NB4 (cell line): ENCODE measurements at regions not wholly inside any gene's neighbourhood (a gene's known extent, or its start where the extent isn't known, plus 50 kb on each side); places are given as distances from the start of the nearest gene placed in this dataset.

Source experiments
- MYC ChIP-seq: IDR thresholded peaks from 2 replicates; pipeline ENCODE4 v1.6.1; 2011; ENCODE audit warnings: low read depth, low read length
- POLR2A ChIP-seq: IDR thresholded peaks from 2 replicates; pipeline ENCODE4 v1.6.1; 2011; ENCODE audit warnings: mild to moderate bottlenecking; ENCODE audit not compliant: insufficient read length; ENCODE audit errors: extremely low read depth
- TF ChIP-seq, protein P1 (sequence below): IDR thresholded peaks from one replicate; pipeline ENCODE4 v1.5.1; 2012; ENCODE audit warnings: low read depth, low read length
- TF ChIP-seq, protein P2 (sequence below): IDR thresholded peaks from 2 replicates; pipeline ENCODE4 v1.6.1; 2011; ENCODE audit warnings: low read depth, low read length

DNA sequence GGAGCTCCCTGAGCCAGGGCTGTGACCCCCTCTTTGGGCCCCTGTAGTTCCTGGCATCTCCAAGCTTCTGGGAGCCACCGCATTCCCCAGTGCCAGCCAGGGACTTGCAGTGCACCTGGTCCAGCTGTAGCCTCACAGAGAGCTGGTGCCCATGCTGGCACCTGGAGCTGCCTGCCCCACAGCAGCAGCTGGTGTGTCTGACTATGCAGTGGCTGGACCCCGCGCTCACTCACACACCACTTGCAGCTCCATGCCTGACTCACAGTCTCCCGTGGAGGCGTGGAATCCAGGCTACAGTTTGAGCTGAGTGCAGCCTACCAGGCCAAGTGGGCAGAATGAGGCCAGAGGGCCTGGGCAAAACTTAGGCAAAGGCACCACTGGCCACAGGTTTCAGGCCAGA, 102.2 kb upstream of the NAMPT start:
- no peak for TF ChIP-seq POLR2A
- TF ChIP-seq, protein P1, sequence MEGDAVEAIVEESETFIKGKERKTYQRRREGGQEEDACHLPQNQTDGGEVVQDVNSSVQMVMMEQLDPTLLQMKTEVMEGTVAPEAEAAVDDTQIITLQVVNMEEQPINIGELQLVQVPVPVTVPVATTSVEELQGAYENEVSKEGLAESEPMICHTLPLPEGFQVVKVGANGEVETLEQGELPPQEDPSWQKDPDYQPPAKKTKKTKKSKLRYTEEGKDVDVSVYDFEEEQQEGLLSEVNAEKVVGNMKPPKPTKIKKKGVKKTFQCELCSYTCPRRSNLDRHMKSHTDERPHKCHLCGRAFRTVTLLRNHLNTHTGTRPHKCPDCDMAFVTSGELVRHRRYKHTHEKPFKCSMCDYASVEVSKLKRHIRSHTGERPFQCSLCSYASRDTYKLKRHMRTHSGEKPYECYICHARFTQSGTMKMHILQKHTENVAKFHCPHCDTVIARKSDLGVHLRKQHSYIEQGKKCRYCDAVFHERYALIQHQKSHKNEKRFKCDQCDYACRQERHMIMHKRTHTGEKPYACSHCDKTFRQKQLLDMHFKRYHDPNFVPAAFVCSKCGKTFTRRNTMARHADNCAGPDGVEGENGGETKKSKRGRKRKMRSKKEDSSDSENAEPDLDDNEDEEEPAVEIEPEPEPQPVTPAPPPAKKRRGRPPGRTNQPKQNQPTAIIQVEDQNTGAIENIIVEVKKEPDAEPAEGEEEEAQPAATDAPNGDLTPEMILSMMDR: no peak
- TF ChIP-seq, protein P2, sequence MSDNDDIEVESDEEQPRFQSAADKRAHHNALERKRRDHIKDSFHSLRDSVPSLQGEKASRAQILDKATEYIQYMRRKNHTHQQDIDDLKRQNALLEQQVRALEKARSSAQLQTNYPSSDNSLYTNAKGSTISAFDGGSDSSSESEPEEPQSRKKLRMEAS: no peak
- no peak for TF ChIP-seq MYC
